Uterus (tissue), 2 donors: ENCODE measurements at regions not wholly inside any gene's neighbourhood (a gene's known extent, or its start where the extent isn't known, plus 50 kb on each side); places are given as distances from the start of the nearest gene placed in this dataset.

Experiments
- CTCF ChIP-seq, 4 experiments: fragments of 200-600 bp in 2 of 4; fragments of 450-650 bp in 2 of 4; sonication (generic) in 2 of 4; IDR thresholded peaks; one replicate each; pipeline ENCODE4 v1.5.1; 2016 to 2019; ENCODE audit warnings: antibody characterized with exemption in 4 of 4, mild to moderate bottlenecking in 2 of 4, moderate library complexity in 1 of 4
- POLR2A ChIP-seq, 2 donors: fragments of 450-650 bp; IDR thresholded peaks; one replicate each; pipeline ENCODE4 v1.6.1; 2016; ENCODE audit warnings: antibody characterized with exemption in 2 of 2, mild to moderate bottlenecking in 1 of 2, moderate library complexity in 1 of 2

GRCh38 chr4:77488882-77489281, 116.7 kb upstream of the CXCL13 start:
- TF ChIP-seq CTCF (IDR thresholded peaks at IDR 0.05): no peak
- TF ChIP-seq POLR2A (IDR thresholded peaks at IDR 0.05): no peak
